Type B pancreatic cell (in vitro differentiated cells): ENCODE measurements at regions not wholly inside any gene's neighbourhood (a gene's known extent, or its start where the extent isn't known, plus 50 kb on each side); places are given as distances from the start of the nearest gene placed in this dataset.
"Not testable (repeated sequence)": the region's sequence is repeated elsewhere in the genome, so short reads cannot be mapped to it uniquely, and the experiment has no call there.

Experiments used
- DNase-seq: peaks from one replicate; pipeline ENCODE4 v3.0.0; 2021; ENCODE audit warnings: mixed read lengths; ENCODE audit not compliant: unreplicated experiment; ENCODE audit errors: extremely low spot score
- H3K27ac Mint-ChIP-seq: 2 replicates; pipeline ENCODE4 v1.8.0; 2021; ENCODE audit warnings: mild to moderate bottlenecking, mixed read lengths
- H3K27me3 Mint-ChIP-seq: 2 replicates; pipeline ENCODE4 v1.8.0; 2021; ENCODE audit warnings: mixed read lengths
- H3K36me3 Mint-ChIP-seq: 2 replicates; pipeline ENCODE4 v1.8.0; 2021; ENCODE audit warnings: mixed read lengths
- H3K4me1 Mint-ChIP-seq: one replicate; pipeline ENCODE4 v1.8.0; 2021; ENCODE audit warnings: mixed read lengths; ENCODE audit not compliant: unreplicated experiment
- H3K4me3 Mint-ChIP-seq: 2 replicates; pipeline ENCODE4 v1.8.0; 2021; ENCODE audit warnings: mild to moderate bottlenecking, mixed read lengths
- H3K9me3 Mint-ChIP-seq: 2 replicates; pipeline ENCODE4 v1.8.0; 2021; ENCODE audit warnings: mixed read lengths
- TF ChIP-seq, protein P1 (sequence below): fragments of 200-600 bp; sonication (generic); conservative IDR thresholded peaks from 2 replicates; pipeline ENCODE4 v1.5.0; 2021; ENCODE audit warnings: antibody characterized with exemption, mild to moderate bottlenecking

DNA sequence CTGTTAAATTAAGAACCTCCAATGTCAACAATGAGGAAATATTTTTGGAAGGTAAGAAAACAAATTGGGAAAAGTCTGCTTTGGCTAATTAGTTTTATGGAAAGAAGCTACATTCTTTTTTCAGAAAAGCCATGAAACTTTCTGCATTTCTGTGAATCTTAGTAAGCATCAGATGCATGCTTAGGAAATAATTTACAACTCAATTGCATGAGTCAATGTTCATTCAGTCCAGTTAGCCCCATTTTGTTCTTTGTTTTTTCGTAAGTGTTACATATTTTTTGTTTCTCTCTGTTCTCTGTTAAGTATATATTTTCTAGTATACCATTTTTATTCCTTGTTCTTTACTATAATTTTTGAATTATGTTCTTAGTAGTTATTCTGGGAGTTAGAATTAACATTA lies 195.2 kb upstream of the KIF2B start:
- no peak for DNase-seq
- Mint-ChIP-seq H3K4me3 (no peak overlapping the region), H3K9me3 (no peaks in the 10 kb centered on the region), H3K27me3 (peaks cover 3% of the 10 kb centered on the region), H3K27ac (no peak overlapping the region), H3K4me1 (no peaks in the 10 kb centered on the region), H3K36me3 (no peaks in the 10 kb centered on the region)
- TF ChIP-seq, protein P1, sequence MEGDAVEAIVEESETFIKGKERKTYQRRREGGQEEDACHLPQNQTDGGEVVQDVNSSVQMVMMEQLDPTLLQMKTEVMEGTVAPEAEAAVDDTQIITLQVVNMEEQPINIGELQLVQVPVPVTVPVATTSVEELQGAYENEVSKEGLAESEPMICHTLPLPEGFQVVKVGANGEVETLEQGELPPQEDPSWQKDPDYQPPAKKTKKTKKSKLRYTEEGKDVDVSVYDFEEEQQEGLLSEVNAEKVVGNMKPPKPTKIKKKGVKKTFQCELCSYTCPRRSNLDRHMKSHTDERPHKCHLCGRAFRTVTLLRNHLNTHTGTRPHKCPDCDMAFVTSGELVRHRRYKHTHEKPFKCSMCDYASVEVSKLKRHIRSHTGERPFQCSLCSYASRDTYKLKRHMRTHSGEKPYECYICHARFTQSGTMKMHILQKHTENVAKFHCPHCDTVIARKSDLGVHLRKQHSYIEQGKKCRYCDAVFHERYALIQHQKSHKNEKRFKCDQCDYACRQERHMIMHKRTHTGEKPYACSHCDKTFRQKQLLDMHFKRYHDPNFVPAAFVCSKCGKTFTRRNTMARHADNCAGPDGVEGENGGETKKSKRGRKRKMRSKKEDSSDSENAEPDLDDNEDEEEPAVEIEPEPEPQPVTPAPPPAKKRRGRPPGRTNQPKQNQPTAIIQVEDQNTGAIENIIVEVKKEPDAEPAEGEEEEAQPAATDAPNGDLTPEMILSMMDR: no peak

DNA sequence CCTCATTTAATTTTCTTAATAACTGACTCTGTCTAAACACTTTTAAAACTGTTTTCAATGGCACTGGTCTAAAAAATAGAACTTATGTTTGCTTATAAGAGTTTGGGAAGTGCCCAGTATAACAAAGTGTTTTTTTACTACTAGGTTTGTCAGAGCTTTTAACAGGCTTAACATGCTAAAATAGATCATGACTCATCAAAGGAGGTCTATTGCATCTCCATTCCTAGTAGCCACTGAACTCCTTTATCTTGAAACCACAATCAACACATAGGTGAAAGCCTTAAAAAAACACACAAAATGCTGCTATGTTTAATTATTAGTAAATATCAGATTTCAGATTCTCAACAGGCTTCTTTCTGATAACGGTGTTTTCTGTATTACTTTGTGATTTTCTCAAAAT lies 196.4 kb upstream of the KIF2B start:
- Mint-ChIP-seq H3K36me3 (no peaks in the 10 kb centered on the region), H3K27ac (no peak overlapping the region)

DNA sequence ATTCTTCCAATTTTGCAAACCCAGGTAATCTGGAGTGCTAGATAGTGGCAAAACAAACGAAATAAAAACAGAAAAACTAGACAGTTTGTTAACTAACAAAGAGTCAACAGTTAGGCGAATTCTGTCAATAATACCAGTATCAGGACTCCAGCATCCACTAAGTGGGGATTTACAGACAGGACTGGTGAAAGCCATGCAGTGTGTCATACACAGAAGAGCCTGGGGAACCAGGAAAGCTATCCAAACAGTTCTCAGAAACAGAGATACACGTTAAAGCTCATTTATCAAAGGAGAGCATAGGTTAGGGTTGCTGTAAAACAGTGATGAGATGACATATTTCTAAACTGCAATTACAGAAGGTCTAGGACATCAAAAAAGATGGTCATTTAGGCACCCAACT lies 203.7 kb upstream of the KIF2B start:
- DNase-seq: no peak
- Mint-ChIP-seq H3K4me1 (no peaks in the 10 kb centered on the region), H3K4me3 (no peak overlapping the region), H3K36me3 (no peaks in the 10 kb centered on the region), H3K9me3 (no peaks in the 10 kb centered on the region), H3K27me3 (no peaks in the 10 kb centered on the region), H3K27ac (no peak overlapping the region)
- TF ChIP-seq, protein P1: no peak

More for the DNA sequence above, 196.4 kb upstream of the KIF2B start:
- no peaks in the 10 kb centered on the region for H3K9me3 Mint-ChIP-seq
- no peaks in the 10 kb centered on the region for H3K27me3 Mint-ChIP-seq
- H3K4me3 Mint-ChIP-seq: no peak overlapping the region
- DNase-seq: no peak
- TF ChIP-seq, protein P1: no peak
- no peaks in the 10 kb centered on the region for H3K4me1 Mint-ChIP-seq

DNA sequence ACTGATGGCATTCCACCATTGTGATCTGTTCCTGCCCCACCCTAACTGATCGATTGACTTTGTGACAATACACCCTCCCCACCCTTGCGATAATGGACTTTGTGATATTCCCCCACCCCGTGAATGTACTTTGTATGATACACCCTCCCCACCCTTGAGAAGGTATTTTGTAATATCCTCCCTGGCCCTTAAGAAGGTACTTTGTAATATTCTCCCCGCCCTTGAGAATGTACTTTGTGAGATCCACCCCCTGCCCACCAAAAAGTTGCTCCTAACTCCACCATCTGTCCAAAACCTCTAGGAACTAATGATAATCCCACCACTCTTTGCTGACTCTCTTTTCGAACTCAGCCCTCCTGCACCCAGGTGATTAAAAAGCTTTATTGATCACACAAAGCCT lies 214.5 kb upstream of the KIF2B start:
- H3K36me3 Mint-ChIP-seq, DNase-seq, H3K27me3 Mint-ChIP-seq, H3K4me3 Mint-ChIP-seq: not testable (repeated sequence)
- H3K4me1 Mint-ChIP-seq: peaks cover 13% of the 10 kb centered on the region
- H3K27ac Mint-ChIP-seq: peak overlapping the region; percentile 32
- peaks cover 11% of the 10 kb centered on the region for H3K9me3 Mint-ChIP-seq

DNA sequence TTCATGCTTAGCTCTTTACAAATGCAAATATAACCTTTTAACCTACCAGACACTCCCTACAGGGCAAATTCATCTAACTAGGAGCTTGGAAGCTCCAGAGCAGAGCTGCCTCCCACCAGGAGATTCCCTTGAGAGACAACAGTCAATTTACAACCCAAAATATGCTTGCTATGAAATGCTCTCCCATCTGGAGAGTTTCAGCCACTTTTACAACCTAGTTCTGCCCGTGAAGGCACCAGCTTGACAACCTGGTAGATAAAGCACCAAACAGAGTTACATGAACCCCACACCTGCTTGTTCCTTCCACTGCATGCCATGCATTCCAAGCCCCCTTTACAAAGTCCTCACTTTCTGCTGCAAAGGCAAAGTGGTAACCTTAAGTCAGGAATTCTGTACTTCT lies 215.3 kb upstream of the KIF2B start:
- H3K27ac Mint-ChIP-seq: peak overlapping the region; percentile 32
- H3K4me3 Mint-ChIP-seq: peak overlapping the region; percentile 37
- peaks cover 13% of the 10 kb centered on the region for H3K4me1 Mint-ChIP-seq

DNA sequence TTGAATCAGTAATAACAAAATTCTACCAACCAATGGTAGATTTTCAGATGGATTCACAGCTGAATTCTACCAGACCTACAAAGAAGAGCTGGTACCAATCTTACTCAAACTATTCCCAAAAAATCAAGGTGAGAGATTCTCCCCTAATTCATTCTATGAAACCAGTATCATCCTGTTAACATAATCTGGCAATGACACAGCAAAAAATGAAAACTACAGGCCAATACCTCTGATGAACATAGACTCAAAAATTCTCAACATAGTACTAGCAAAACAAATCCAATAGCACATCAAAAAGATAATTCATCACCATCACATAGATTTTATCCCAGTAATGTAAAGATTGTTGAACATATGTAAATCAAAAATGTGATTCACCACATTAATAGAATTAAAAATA lies 234.4 kb upstream of the KIF2B start:
- H3K27me3 Mint-ChIP-seq: no peaks in the 10 kb centered on the region
- H3K36me3 Mint-ChIP-seq: no peaks in the 10 kb centered on the region
- peaks cover 11% of the 10 kb centered on the region for H3K9me3 Mint-ChIP-seq
- no peak overlapping the region for H3K27ac Mint-ChIP-seq
- H3K4me3 Mint-ChIP-seq: no peak overlapping the region
- TF ChIP-seq, protein P1: no peak
- H3K4me1 Mint-ChIP-seq: no peaks in the 10 kb centered on the region
- no peak for DNase-seq

More for the DNA sequence above, 215.3 kb upstream of the KIF2B start:
- no peak for DNase-seq
- H3K36me3 Mint-ChIP-seq: no peaks in the 10 kb centered on the region
- H3K27me3 Mint-ChIP-seq: no peaks in the 10 kb centered on the region
- TF ChIP-seq, protein P1: no peak
- peaks cover 12% of the 10 kb centered on the region for H3K9me3 Mint-ChIP-seq
